ENCODE measurements at regions not wholly inside any gene's neighbourhood (a gene's known extent, or its start where the extent isn't known, plus 50 kb on each side); places are given as distances from the start of the nearest gene placed in this dataset.

- Histone ChIP-seq H3K36me3 (ENCODE audit: low read depth) (no peaks in the 10 kb centered on the region), H3K9me3 (ENCODE audit: severe bottlenecking) (no peaks in the 10 kb centered on the region), H3K4me1 (ENCODE audit: insufficient read depth, poor library complexity, severe bottlenecking) (no peaks in the 10 kb centered on the region), H3K4me3 (ENCODE audit: severe bottlenecking) (no peak overlapping the region), H3K27ac (ENCODE audit: poor library complexity, severe bottlenecking) (no peak overlapping the region), H3K27me3 (ENCODE audit: insufficient read depth, poor library complexity, severe bottlenecking) (no peaks in the 10 kb centered on the region)
- no peak for DNase-seq (ENCODE audit: low spot score)
- TF ChIP-seq CTCF (IDR thresholded peaks at IDR 0.05; ENCODE audit: poor library complexity, severe bottlenecking), result no peak
- no peak for ATAC-seq (ENCODE audit: low read depth)
Measured at GRCh38 chr4:180280726-180281297, 1962.4 kb upstream of the TENM3 start.

GRCh38 chr4:180281724-180282123, 1961.5 kb upstream of the TENM3 start:
- DNase-seq (ENCODE audit: low spot score), result no peak

GRCh38 chr4:180284267-180284666, 1958.9 kb upstream of the TENM3 start:
- no peak overlapping the region for H3K27ac ChIP-seq (ENCODE audit: poor library complexity, severe bottlenecking)
- no peak for TF ChIP-seq CTCF (IDR thresholded peaks at IDR 0.05; ENCODE audit: poor library complexity, severe bottlenecking)
- no peak for ATAC-seq (ENCODE audit: low read depth)
- no peaks in the 10 kb centered on the region for H3K36me3 ChIP-seq (ENCODE audit: low read depth)
- no peak overlapping the region for H3K4me3 ChIP-seq (ENCODE audit: severe bottlenecking)
- H3K27me3 ChIP-seq (ENCODE audit: insufficient read depth, poor library complexity, severe bottlenecking), result no peaks in the 10 kb centered on the region
- no peaks in the 10 kb centered on the region for H3K4me1 ChIP-seq (ENCODE audit: insufficient read depth, poor library complexity, severe bottlenecking)
- no peaks in the 10 kb centered on the region for H3K9me3 ChIP-seq (ENCODE audit: severe bottlenecking)
- DNase-seq (ENCODE audit: low spot score), result no peak

More at GRCh38 chr4:180281724-180282123, 1961.5 kb upstream of the TENM3 start:
- no peak for TF ChIP-seq CTCF (IDR thresholded peaks at IDR 0.05; ENCODE audit: poor library complexity, severe bottlenecking)
- Histone ChIP-seq H3K4me3 (ENCODE audit: severe bottlenecking) (no peak overlapping the region), H3K27ac (ENCODE audit: poor library complexity, severe bottlenecking) (no peak overlapping the region), H3K9me3 (ENCODE audit: severe bottlenecking) (no peaks in the 10 kb centered on the region), H3K4me1 (ENCODE audit: insufficient read depth, poor library complexity, severe bottlenecking) (no peaks in the 10 kb centered on the region), H3K36me3 (ENCODE audit: low read depth) (no peaks in the 10 kb centered on the region), H3K27me3 (ENCODE audit: insufficient read depth, poor library complexity, severe bottlenecking) (no peaks in the 10 kb centered on the region)
- ATAC-seq (ENCODE audit: low read depth), result no peak

- Histone ChIP-seq H3K36me3 (ENCODE audit: low read depth) (no peaks in the 10 kb centered on the region), H3K4me3 (ENCODE audit: severe bottlenecking) (no peak overlapping the region), H3K27ac (ENCODE audit: poor library complexity, severe bottlenecking) (no peak overlapping the region), H3K27me3 (ENCODE audit: insufficient read depth, poor library complexity, severe bottlenecking) (no peaks in the 10 kb centered on the region), H3K4me1 (ENCODE audit: insufficient read depth, poor library complexity, severe bottlenecking) (no peaks in the 10 kb centered on the region), H3K9me3 (ENCODE audit: severe bottlenecking) (no peaks in the 10 kb centered on the region)
- ATAC-seq (ENCODE audit: low read depth) (no peak), DNase-seq (ENCODE audit: low spot score) (no peak)
- TF ChIP-seq CTCF (IDR thresholded peaks at IDR 0.05; ENCODE audit: poor library complexity, severe bottlenecking), result no peak
Measured at GRCh38 chr4:180285796-180286195, 1957.4 kb upstream of the TENM3 start.

- ATAC-seq (ENCODE audit: low read depth), result no peak
- no peaks in the 10 kb centered on the region for H3K36me3 ChIP-seq (ENCODE audit: low read depth)
- TF ChIP-seq CTCF (IDR thresholded peaks at IDR 0.05; ENCODE audit: poor library complexity, severe bottlenecking), result no peak
- H3K9me3 ChIP-seq (ENCODE audit: severe bottlenecking), result no peaks in the 10 kb centered on the region
- no peaks in the 10 kb centered on the region for H3K27me3 ChIP-seq (ENCODE audit: insufficient read depth, poor library complexity, severe bottlenecking)
- H3K27ac ChIP-seq (ENCODE audit: poor library complexity, severe bottlenecking), result no peak overlapping the region
- DNase-seq (ENCODE audit: low spot score), result no peak
- H3K4me3 ChIP-seq (ENCODE audit: severe bottlenecking), result no peak overlapping the region
- no peaks in the 10 kb centered on the region for H3K4me1 ChIP-seq (ENCODE audit: insufficient read depth, poor library complexity, severe bottlenecking)
Measured at GRCh38 chr4:180292339-180292738, 1950.9 kb upstream of the TENM3 start.

Measured in RWPE2 (cell line).